SK-N-SH treated with all-trans-retinoic acid at 6 μM for 48 hours (cell line): ENCODE measurements at regions not wholly inside any gene's neighbourhood (a gene's known extent, or its start where the extent isn't known, plus 50 kb on each side); places are given as distances from the start of the nearest gene placed in this dataset.

Source experiments
- ARNTL ChIP-seq: fragments of 450-650 bp; formaldehyde crosslinking; IDR thresholded peaks from 2 replicates; pipeline ENCODE4 v1.5.0; 2020; ENCODE audit warnings: low read depth, mild to moderate bottlenecking, moderate library complexity, borderline replicate concordance
- BACH2 ChIP-seq: fragments of 250-450 bp; sonication (Bioruptor Pico); IDR thresholded peaks from 2 replicates; pipeline ENCODE4 v1.9.0; 2021; ENCODE audit warnings: mild to moderate bottlenecking, borderline replicate concordance
- CREB5 ChIP-seq: fragments of 250-450 bp; sonication (Bioruptor Pico); IDR thresholded peaks from 2 replicates; pipeline ENCODE4 v1.5.1; 2020; ENCODE audit warnings: low read depth, mild to moderate bottlenecking, moderate library complexity
- ESRRG ChIP-seq: fragments of 250-450 bp; sonication (Bioruptor Pico); IDR thresholded peaks from 2 replicates; pipeline ENCODE4 v1.6.1; 2021; ENCODE audit warnings: mild to moderate bottlenecking
- PATZ1 ChIP-seq: fragments of 250-450 bp; sonication (Bioruptor Pico); IDR thresholded peaks from 2 replicates; pipeline ENCODE4 v1.8.0; 2020; ENCODE audit warnings: mild to moderate bottlenecking, moderate library complexity, borderline replicate concordance
- TCF4 ChIP-seq: fragments of 250-450 bp; sonication (Bioruptor Pico); IDR thresholded peaks from 2 replicates; pipeline ENCODE4 v1.8.0; 2021; ENCODE audit warnings: mild to moderate bottlenecking, moderate library complexity, borderline replicate concordance
- TOX ChIP-seq: fragments of 250-450 bp; sonication (Bioruptor Pico); IDR thresholded peaks from 2 replicates; pipeline ENCODE4 v1.8.0; 2021; ENCODE audit warnings: mild to moderate bottlenecking, moderate library complexity, borderline replicate concordance
- TSHZ2 ChIP-seq: fragments of 250-450 bp; sonication (Bioruptor Pico); IDR thresholded peaks from 2 replicates; pipeline ENCODE4 v1.5.0; 2020; ENCODE audit warnings: mild to moderate bottlenecking, moderate library complexity
- ZFP30 ChIP-seq: fragments of 450-650 bp; formaldehyde crosslinking; IDR thresholded peaks from 2 replicates; pipeline ENCODE4 v1.5.0; 2022; ENCODE audit warnings: mild to moderate bottlenecking, moderate library complexity

- no peak for TF ChIP-seq ESRRG
- TF ChIP-seq PATZ1 (CRISPR knock-in tag): no peak
- no peak for TF ChIP-seq TOX (CRISPR knock-in tag)
- TF ChIP-seq TSHZ2 (CRISPR knock-in tag): no peak
- TF ChIP-seq CREB5: no peak
- TF ChIP-seq ZFP30 (CRISPR knock-in tag): no peak
- no peak for TF ChIP-seq TCF4 (CRISPR knock-in tag)
- TF ChIP-seq ARNTL (CRISPR knock-in tag): no peak
- no peak for TF ChIP-seq BACH2 (CRISPR knock-in tag)
Measured at GRCh38 chr15:31487811-31488436, 161.3 kb downstream of the KLF13 start.
